Erythroblast (primary cell): ENCODE measurements at regions not wholly inside any gene's neighbourhood (a gene's known extent, or its start where the extent isn't known, plus 50 kb on each side); places are given as distances from the start of the nearest gene placed in this dataset.

Experiments used
- GATA1 ChIP-seq: IDR thresholded peaks from 2 replicates; pipeline ENCODE4 v1.6.1; 2011; ENCODE audit warnings: low read depth, mild to moderate bottlenecking, control low read depth, low read length, moderate library complexity
- POLR2A ChIP-seq: IDR thresholded peaks from 2 replicates; pipeline ENCODE4 v1.6.1; 2011; ENCODE audit warnings: mild to moderate bottlenecking, low read length

DNA sequence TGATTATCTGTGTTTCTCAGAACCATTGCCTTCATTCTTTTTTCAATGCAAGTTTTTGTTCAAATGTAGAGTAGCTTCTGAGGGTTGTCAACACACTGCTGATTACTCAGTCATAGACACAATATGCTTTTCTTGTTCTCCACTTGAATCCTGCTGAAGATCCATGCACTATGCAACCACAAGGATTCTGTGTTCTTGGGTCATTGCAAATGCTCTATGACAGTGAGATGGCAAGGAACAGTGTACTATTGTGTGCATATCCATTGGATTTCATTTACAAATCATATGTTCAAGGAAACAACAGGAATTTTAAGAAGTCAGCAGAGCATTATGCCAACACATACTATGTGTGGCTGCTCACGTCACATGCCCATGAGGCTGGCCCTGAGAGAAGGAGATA, 1590.2 kb downstream of the EFNA5 start:
- TF ChIP-seq POLR2A (no peak), GATA1 (no peak)
